Nephron progenitor cell (in vitro differentiated cells): ENCODE measurements at regions not wholly inside any gene's neighbourhood (a gene's known extent, or its start where the extent isn't known, plus 50 kb on each side); places are given as distances from the start of the nearest gene placed in this dataset.
"Not testable (repeated sequence)": the region's sequence is repeated elsewhere in the genome, so short reads cannot be mapped to it uniquely, and the experiment has no call there.

Experiments
- DNase-seq: peaks from one replicate; pipeline ENCODE4 v3.0.0; 2021
- H3K27ac Mint-ChIP-seq: 2 replicates; pipeline ENCODE4 v1.8.0; 2021; ENCODE audit warnings: mild to moderate bottlenecking, moderate library complexity, mixed read lengths
- H3K27me3 Mint-ChIP-seq: 2 replicates; pipeline ENCODE4 v1.8.0; 2021; ENCODE audit warnings: mild to moderate bottlenecking, low read depth, mixed read lengths; ENCODE audit not compliant: poor library complexity
- H3K36me3 Mint-ChIP-seq: 2 replicates; pipeline ENCODE4 v1.8.0; 2021; ENCODE audit warnings: low read depth, mixed read lengths
- H3K4me1 Mint-ChIP-seq: 2 replicates; pipeline ENCODE4 v1.8.0; 2021; ENCODE audit warnings: mixed read lengths
- H3K4me3 Mint-ChIP-seq: 2 replicates; pipeline ENCODE4 v1.8.0; 2021; ENCODE audit warnings: mild to moderate bottlenecking, moderate library complexity, mixed read lengths
- H3K9me3 Mint-ChIP-seq: 2 replicates; pipeline ENCODE4 v1.8.0; 2021; ENCODE audit warnings: mild to moderate bottlenecking, moderate library complexity, mixed read lengths
- TF ChIP-seq, protein P1 (sequence below): fragments of 200-600 bp; sonication (generic); IDR thresholded peaks from 2 replicates; pipeline ENCODE4 v1.5.0; 2021; ENCODE audit warnings: antibody characterized with exemption

GRCh38 chr3:197399486-197399885, 101.1 kb upstream of the DLG1 start:
- H3K4me1 Mint-ChIP-seq, result peaks cover 53% of the 10 kb centered on the region
- TF ChIP-seq, protein P1, sequence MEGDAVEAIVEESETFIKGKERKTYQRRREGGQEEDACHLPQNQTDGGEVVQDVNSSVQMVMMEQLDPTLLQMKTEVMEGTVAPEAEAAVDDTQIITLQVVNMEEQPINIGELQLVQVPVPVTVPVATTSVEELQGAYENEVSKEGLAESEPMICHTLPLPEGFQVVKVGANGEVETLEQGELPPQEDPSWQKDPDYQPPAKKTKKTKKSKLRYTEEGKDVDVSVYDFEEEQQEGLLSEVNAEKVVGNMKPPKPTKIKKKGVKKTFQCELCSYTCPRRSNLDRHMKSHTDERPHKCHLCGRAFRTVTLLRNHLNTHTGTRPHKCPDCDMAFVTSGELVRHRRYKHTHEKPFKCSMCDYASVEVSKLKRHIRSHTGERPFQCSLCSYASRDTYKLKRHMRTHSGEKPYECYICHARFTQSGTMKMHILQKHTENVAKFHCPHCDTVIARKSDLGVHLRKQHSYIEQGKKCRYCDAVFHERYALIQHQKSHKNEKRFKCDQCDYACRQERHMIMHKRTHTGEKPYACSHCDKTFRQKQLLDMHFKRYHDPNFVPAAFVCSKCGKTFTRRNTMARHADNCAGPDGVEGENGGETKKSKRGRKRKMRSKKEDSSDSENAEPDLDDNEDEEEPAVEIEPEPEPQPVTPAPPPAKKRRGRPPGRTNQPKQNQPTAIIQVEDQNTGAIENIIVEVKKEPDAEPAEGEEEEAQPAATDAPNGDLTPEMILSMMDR, result no peak
- no peaks in the 10 kb centered on the region for H3K9me3 Mint-ChIP-seq
- no peak for DNase-seq
- H3K36me3 Mint-ChIP-seq, result no peaks in the 10 kb centered on the region
- H3K4me3 Mint-ChIP-seq, result no peak overlapping the region
- peaks cover 2% of the 10 kb centered on the region for H3K27me3 Mint-ChIP-seq
- no peak overlapping the region for H3K27ac Mint-ChIP-seq

DNA sequence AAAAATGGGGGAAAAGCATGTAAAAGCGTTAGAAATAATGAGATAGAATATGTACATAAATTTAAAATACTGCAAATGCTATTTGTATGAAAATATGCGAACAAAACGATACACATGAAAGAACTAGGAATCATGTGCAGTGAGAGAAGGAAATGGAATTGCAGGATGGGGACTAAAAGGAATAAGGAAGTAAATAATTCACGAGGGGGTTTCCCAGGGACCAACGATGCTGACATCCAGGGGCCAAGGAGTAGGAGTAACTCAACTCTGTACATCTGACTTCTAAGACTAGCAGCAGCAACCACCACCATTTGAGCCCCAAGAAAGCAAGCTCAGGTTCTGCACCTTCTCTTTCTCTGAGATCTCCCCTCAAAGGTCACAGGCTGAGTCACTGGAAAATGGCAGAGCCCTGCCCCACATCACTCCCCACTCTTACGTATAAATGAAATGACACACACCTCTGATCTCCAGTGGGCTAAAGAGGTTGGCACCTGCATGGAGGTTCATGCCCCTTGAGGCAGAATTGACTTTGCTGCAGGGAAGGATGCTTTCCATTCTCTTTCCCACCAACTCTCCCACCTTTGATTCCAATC, 100.0 kb upstream of the DLG1 start:
- no peaks in the 10 kb centered on the region for H3K36me3 Mint-ChIP-seq
- no peak overlapping the region for H3K4me3 Mint-ChIP-seq
- no peak for DNase-seq
- peaks cover 53% of the 10 kb centered on the region for H3K4me1 Mint-ChIP-seq
- H3K27ac Mint-ChIP-seq, result no peak overlapping the region
- H3K27me3 Mint-ChIP-seq, result peaks cover 2% of the 10 kb centered on the region
- TF ChIP-seq, protein P1, result no peak
- no peaks in the 10 kb centered on the region for H3K9me3 Mint-ChIP-seq

DNA sequence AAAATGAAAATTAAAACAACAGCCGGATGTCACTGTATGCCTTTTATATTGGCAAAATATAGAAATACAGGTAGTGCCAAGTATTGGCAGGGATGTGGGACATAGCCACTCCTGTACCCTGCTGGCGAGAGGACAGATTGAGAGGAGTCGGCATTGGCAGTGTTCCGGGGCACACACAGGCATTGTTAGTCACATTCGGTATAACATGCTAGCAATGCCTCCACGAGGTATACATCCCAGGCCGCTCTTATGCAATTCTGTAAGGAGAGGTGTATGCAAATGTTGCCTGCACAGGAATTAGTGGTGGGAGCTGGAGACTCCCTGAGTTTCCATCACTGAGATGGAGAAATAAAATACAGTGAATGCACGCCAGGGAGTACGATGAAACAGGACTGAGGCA, 99.4 kb upstream of the DLG1 start:
- H3K9me3 Mint-ChIP-seq, result no peaks in the 10 kb centered on the region
- TF ChIP-seq, protein P1, result no peak
- DNase-seq, result no peak
- H3K4me1 Mint-ChIP-seq, result peaks cover 49% of the 10 kb centered on the region
- no peak overlapping the region for H3K4me3 Mint-ChIP-seq
- H3K36me3 Mint-ChIP-seq, result no peaks in the 10 kb centered on the region
- H3K27ac Mint-ChIP-seq, result no peak overlapping the region
- peaks cover 2% of the 10 kb centered on the region for H3K27me3 Mint-ChIP-seq

DNA sequence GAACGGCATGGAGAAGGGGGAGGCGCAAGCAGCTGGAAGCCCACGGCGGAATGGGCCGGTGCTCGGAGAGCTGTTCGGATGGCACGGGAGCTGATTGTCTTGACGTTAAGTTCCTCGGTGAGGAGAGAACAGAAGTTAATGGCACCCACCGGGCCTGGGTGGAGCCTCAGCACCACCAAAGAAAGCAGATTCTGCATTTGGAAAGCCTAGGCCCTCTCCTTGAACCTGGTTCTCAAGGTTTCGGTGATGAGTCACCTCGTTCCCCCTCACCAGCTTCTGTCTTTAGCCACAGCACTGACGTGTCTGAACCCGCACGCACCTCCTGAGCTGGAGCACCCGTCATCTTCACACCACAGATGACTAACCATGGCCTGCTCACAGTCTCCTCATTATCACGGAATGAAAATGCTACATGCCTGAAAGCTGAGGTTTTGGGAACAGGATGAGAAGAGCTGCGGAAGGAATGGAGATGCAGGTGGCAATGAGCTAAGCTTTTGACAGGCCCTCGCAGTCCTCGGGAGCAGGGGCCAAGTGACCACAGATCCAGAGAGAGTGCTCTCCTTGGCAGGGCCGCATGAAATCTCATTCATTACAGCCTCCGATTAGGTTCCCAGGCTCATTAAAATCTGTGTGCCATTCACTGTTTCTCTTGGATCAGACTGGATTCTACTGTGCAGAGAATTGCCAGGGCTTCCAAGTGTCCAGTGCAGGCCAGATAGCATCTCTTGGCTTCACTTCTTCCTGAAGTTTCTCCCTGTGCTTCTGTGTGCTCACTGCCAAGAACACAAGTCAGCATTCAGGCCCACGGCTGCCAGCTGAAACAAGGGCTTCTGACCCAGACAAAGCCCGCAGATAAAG, 96.3 kb upstream of the DLG1 start:
- H3K4me1 Mint-ChIP-seq, result peaks cover 23% of the 10 kb centered on the region
- DNase-seq, result no peak
- H3K4me3 Mint-ChIP-seq, result no peak overlapping the region
- peak overlapping the region; percentile 71 for H3K27ac Mint-ChIP-seq
- TF ChIP-seq, protein P1, result no peak
- H3K9me3 Mint-ChIP-seq, result no peaks in the 10 kb centered on the region
- no peaks in the 10 kb centered on the region for H3K36me3 Mint-ChIP-seq
- peaks cover 2% of the 10 kb centered on the region for H3K27me3 Mint-ChIP-seq

DNA sequence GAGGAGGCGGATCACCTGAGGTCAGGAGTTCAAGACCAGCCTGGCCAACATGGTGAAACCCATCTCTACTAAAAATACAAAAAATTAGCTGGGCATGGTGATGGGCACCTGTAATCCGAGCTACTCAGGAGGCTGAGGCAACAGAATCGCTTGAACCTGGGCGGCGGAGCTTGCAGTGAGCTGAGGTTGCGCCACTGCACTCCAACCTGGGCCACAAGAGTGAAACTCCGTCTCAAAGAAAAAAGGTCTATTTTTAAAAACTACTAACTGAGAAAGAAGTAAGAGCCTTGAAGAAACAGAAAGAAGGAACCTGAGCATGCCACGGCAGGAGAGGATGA, 95.7 kb upstream of the DLG1 start:
- H3K27me3 Mint-ChIP-seq, H3K36me3 Mint-ChIP-seq, H3K4me3 Mint-ChIP-seq, H3K9me3 Mint-ChIP-seq, DNase-seq, H3K27ac Mint-ChIP-seq: not testable (repeated sequence)
- peaks cover 17% of the 10 kb centered on the region for H3K4me1 Mint-ChIP-seq

- Mint-ChIP-seq H3K4me1 (peaks cover 16% of the 10 kb centered on the region), H3K27ac (no peak overlapping the region), H3K27me3 (no peaks in the 10 kb centered on the region), H3K4me3 (no peak overlapping the region), H3K36me3 (no peaks in the 10 kb centered on the region), H3K9me3 (peaks cover 3% of the 10 kb centered on the region)
- DNase-seq, result no peak
- TF ChIP-seq, protein P1, result no peak
These were observed 95.3 kb upstream of the DLG1 start for GRCh38 chr3:197393711-197394110.
